NCI-H510A treated with DMSO at 0.1 percent for 48 hours (cell line): ENCODE measurements at regions not wholly inside any gene's neighbourhood (a gene's known extent, or its start where the extent isn't known, plus 50 kb on each side); places are given as distances from the start of the nearest gene placed in this dataset.

Experiments used
- DNase-seq: peaks from one replicate; lab custom pipeline; 2025; lab: John Stamatoyannopoulos, UW

DNA sequence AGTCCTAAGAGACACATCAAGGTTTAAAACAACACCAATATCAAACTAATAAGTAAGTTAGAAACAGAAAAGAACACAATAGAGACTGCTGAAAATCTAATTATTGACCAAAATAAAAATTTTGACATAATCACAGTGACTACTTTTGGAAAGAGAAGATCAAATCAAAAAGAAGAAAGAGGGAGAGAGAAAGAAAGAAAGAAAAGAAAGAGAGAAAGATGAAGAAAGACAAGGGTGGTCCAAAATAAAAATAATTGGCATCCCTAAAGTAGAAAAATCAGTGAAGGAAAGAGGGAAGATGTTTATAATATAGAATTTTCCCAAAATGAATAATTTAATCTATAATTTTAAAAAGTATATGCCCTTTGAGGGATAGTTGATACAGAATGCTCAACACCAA is 118.8 kb upstream of the VIPR2 start:
- no peak for DNase-seq

DNA sequence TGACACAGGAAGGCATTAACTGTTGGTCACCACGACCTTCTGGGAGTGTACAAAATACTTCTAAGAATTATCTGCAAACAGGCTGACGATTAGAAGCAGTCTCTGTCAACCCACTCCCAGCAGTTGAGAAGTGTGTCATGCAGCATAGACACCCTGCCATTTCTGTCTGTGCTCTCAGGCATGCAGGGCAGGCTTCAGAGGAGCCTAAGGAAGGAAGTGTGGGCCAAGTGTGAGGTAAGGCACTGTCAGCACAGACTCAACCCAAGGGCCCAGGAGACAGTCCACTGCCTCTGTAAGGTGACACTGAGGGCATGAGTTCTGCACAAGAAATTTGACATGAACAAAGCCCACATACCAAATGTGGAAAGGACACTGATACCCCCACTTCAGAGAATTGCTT is 109.0 kb upstream of the VIPR2 start:
- no peak for DNase-seq

DNA sequence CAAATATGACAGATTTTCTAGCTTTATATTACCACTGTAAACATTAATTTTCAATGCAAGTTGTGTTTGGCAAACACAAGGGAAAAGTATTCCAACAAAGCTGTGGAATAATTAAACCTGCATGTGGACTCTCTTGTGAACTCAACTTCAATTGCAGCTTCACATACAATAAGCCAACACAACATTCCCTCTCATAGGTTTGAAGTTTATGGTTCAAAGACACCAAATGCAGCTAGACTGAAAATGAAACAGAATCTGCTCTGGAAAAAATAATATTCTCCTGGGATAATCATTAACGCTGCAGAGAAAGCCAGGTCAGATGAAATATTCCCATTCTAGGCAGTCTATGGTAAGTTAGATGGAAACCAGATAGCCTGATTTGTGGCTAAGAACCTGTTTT is 105.8 kb upstream of the VIPR2 start:
- no peak for DNase-seq

DNA sequence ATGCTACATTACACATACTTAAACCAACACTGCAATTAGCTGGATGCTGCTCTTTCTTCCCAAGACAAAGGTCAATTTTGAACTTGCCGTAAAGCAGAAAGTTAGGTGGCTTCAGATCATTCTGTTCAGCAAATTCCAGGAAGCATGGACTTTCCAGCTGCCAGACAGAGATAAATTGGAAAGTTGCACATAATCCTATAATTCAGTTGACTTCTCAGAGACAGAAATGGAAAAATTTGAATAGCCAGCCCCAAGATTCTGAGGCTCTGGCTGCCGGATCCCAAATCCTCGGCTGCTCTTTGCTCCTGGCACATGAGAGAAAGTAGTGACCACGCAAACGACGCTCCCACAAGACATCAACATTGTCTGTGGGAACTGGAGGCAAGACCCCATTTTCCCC is 105.0 kb upstream of the VIPR2 start:
- no peak for DNase-seq

DNA sequence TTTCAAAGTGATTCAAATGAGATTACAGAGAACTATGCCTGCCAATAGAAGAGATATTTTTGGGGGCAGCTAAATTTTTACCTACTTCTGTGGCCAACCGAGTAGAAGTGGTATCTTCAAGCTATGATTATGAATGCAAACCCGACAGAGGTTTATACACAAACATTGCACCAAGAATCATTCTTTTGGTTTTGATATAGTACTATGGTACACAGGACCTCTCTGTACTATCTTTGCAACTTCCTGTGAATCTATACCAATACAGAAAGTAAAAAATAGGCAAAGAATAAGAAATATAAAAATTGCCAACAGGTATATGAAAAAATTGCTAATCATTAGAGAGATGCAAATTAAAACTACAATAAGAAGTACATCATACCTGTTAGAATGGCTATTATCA is 103.2 kb upstream of the VIPR2 start:
- no peak for DNase-seq

DNA sequence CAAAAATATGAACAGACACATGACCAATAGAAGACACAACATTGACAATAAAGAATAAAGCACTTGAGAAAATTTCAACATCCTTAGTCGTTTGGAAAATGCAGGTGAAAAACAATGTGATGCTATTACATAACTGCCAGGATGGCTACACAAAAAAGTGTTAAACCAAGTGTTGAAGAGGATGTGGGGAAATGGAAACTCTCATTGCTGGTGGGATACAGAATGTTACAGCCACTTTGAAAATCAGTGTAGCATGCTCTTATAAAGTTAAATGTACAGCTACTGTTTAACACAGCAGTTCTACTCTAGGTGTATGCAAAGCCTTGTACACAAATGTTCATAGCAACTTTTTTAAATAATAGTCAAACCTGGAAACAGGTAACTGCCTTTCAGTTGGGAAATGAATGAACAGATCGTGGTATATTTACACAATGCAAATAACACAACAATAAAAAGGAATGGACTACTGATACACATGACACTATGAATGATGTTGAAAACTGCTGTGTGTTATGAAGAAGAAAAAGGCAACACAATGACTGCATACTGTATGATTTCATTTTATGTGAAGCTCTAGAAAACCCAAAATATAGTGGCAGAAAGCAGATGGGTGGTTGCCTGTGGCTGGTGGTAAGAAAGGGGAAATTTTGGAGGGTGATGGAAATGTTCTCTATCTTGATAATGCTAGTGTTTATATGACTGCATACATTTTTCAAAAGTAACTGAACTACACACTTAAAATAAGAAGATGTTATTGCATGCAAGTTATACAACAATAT is 102.2 kb upstream of the VIPR2 start:
- no peak for DNase-seq

DNA sequence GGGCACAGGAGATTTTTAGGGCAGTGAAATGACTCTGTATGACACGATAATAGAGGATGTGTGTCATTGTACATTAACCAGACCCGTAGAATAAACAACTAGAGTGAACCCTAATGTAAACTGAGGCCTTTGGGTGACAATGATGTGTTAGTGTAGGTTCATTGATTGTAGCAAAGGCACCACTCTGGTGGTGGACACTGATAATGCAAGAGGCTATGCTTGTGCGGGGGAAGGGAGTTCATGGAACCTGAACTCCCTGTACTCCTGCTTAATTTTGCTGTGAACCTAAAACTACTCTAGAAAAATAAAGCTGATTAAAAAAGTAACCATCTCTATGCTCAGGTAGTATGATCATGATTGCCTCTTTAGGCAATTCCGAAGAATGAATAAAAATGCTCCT is 96.3 kb upstream of the VIPR2 start:
- DNase-seq: no peak

DNA sequence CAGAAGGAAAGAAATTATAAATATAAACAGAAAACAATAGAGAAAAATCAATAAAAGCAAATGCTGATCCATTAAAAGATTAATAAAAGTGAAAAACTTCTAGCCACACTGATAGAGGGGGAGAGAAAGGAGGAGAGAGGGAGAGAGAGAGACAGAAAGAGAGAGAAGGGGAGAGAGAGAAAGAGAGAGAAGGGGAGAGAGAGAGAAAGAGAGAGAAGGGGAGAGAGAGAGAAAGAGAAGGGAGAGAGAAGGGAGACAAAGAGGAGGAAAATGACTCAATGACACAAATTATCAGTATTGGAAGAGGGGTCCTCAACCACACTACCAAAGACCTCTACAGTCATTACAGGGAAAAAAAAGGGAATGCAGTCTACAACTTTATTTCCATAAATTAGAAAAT is 94.4 kb upstream of the VIPR2 start:
- no peak for DNase-seq

DNA sequence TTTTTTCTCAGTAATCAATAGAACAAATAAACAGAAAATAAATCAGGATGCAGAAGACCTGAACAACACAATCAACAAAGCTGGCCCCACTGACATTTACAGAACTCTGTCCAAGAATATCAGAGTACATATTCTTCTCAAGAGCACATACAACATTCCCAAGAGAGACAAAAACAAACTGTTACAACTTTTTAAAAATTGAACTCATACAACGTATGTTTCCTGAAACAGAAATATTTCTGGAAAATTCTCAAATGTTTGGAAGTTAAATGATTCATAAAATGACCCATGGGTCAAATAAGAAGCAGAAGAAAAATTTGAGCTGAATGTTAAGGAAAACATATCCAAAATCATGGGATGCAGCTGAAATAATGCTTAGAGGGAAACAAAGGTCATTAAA is 93.9 kb upstream of the VIPR2 start:
- no peak for DNase-seq

DNA sequence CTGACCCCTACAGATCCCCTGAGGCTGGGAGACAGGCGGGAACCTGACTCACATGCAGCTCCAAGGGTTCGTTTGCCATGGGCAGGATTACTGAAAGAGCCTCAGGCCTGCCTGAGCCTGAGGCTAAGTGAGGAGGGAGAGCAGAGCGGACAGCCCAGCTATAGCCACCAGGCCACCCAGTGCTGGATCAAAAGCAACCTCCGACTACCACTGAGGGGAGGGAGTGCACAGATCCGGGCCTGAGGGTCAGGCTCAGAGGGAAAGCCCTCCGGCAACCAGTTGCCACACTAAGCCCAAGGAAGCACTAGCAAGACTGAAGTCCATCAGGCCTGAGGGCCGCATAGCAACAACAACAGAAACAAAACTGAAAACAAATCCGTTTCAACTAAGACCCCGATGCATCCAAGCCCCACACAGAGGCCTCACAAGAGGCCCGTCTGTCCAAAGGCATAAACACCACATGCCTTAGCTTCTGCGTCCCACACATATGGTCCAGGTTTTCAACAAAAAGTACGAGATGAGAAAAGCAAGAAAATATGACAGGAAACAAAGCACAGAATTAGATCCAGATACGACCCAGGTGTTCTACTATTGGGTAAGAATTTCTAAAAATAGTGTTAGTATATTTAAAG is 92.5 kb upstream of the VIPR2 start:
- DNase-seq: no peak

DNA sequence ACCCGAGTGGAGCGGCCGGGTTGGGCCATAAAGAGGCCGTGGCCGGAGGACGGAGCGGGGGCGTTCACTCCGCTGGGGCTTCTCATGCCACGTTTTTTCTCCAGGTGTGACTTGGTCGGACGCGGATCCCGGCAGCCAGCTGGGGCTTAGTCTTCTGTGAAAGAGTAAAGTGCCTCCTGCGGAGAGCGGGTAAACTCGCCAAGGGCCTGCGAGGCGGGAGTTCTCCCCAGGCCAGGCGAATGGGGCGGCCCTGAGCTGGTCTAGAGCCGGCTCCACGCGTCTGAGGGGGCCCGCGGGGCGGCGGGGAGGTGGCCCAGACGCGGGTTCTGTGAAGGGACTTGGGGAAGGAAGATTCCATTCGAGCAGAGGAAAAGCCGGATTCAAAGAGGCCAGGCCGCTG is 86.3 kb upstream of the VIPR2 start:
- DNase-seq: no peak

DNA sequence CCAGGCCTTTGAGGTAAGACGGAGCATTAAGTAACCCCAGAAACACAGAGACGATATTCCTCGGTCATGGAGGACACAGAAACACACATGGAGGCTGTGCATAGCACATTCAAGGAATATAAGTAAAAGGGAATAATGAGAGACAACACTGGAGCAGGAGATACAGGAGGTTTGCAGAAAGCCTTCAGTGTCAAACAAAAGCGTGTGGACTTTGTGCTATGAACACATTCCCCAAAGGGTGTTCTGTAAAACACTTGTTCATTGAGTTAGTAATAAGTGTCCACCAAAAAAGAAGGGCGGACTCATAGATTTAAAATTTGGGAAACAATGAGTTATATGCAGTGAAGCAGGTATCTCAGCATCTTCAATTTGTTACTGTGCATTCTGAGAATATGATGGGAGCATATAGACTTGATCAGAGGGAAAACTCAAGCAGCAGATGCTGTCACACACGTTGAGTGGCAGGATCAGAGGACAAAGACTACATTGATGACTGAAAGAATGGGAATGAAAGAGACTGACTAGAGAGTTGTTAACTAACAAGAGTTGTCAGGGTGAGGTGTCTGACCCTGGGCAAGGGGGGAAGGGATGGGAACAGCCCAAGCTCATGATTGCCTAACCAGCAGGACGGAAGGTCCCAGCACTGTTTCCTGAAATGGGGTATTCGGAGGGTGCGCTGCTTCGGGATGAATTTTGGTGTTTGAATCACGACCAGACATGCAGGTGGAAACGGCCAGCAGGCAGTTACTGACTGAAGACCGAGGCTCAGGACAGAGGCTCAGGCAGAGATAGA is 85.2 kb upstream of the VIPR2 start:
- DNase-seq: no peak

DNA sequence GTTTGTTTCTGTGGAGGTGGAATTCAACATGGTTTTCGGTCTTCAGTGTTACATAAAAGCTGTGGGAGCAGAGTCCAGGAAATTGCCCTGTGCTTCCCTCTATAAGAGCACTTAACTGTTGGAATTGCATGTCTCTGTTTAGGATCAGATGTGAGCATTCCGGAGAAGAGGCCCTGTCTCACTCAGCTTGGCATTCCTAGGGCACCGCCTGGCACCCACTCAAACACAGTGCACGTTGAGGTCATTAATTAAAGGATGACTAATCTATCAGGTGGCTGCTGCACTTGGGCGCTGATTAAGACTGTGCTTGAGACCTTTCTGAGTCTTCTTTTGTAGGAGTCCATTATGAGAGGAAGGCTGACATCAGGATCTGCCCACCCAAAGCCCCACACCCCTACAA is 82.8 kb upstream of the VIPR2 start:
- DNase-seq: no peak

DNA sequence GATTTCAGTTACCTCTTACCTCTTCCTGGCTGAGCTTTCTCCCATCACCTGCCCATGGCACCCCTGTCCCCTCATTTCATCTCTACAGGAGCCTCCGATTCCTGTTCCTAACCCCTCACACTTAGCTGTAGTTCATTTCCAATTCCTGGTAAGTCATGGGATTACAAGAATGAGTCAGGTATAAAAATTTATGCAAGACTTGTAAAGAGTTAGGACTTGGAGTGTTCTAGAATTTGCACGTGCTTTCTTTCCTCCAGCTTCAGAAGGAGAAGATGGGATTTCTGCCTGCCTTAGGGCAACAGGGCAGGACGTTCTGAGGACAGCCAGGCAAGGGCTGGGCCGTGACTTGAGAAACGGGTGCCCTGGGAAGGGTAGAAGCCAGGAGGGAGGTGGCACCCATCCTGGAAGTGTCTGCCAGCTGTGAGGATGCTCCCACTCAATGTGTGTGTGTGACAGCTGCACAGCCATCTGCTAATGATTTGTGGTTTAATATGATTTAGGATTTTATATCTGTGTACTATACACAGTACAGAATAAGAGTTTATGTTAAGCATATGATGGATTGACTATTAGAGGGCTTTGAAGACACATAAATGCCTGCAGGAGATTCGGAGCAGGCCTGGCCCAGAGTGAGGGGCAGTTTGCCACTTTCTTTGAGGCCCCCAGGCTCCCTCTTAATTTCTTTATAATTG is 81.5 kb upstream of the VIPR2 start:
- DNase-seq: no peak

DNA sequence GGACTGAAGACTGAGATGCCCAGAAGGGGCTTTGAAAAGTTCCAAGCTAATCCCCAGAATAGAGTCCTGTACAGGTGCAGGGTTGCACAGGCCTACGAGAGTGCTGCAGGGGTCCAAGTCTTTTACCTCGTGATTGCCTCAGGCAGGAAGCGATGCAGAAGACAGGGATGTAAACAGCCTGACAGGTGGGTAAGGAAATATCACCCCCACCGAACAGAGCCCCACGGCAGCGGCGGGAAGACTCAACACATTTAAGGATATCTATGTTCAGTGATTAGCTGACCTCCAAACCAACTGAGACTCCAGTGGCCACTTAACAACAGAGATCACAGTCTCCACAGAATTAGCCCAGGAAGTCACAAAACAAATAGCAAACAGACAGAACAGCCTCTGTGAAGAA is 73.9 kb upstream of the VIPR2 start:
- DNase-seq: no peak

DNA sequence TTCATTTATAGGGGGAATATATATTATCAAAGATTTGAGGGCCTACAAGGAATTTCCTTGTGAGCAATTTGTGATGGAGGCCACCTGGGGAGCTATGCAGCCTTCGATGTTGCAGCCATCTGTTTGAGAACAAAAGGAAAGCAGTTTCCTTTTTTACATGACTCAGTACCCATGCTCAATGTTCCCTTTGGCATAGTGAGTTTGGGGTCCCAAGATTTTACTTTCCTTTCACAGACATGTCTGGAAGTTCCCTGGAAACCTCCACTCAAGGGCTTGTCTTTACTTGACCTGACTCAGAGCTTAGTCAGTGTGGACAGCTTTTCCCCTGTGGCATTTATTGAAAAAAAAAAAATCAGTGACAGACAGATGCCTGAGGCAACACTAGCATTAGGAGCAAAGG is 73.5 kb upstream of the VIPR2 start:
- no peak for DNase-seq

DNA sequence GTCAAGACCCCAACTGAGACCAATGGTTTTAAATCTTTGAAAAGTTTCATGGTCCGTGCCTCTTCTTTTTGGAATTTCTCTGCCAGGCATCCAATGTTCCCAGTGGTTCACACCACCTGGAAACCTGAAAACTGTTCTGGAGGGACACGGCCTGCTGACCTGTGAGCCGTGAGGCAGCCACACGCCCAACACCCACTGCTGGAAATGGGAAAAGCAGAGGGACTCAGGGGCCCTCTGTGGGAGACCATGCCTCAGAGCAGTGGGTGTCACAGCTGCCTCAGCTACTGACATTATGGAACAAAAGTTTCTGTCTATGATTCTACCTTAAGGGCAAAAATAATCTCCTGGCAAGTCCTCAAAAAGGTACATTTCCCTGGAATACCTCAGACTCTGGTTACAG is 70.4 kb upstream of the VIPR2 start:
- no peak for DNase-seq

DNA sequence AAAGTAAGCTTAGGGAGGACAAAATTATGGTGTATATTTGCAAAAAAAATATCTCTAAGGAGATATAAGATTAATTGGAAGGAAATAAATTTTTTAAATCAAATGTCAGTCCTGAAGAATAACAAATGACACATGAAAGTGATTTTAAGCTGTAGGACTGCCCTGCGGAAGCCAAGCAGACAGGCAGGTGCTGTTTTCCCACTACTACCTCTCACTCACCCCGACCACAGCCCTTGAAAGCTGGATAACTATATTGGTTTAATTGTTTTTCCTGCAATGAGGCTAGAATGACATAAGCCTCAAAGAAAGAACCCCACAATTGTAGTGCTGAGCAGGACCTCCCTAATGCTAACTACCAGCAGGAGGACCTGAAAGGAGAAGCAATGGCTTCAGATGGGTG is 68.6 kb upstream of the VIPR2 start:
- no peak for DNase-seq

DNA sequence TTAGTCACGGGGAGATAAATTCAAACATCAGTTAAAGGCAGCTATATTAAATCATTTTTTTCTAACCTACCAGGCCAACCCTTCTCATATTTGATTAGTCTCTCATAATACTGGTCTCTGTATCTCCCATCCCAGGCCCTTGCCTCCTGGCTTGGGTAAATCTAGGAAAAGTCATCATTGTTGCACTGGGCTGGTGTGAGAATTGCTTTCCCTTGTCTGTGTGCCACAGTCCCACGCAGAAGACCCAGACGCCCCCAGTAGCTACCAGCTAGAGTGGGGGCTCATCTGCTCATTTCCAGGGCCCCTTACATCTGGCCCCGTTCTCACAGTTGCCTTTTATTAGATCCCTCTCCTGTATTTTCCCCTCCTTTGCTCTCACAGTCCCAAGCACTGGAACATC is 67.6 kb upstream of the VIPR2 start:
- no peak for DNase-seq

DNA sequence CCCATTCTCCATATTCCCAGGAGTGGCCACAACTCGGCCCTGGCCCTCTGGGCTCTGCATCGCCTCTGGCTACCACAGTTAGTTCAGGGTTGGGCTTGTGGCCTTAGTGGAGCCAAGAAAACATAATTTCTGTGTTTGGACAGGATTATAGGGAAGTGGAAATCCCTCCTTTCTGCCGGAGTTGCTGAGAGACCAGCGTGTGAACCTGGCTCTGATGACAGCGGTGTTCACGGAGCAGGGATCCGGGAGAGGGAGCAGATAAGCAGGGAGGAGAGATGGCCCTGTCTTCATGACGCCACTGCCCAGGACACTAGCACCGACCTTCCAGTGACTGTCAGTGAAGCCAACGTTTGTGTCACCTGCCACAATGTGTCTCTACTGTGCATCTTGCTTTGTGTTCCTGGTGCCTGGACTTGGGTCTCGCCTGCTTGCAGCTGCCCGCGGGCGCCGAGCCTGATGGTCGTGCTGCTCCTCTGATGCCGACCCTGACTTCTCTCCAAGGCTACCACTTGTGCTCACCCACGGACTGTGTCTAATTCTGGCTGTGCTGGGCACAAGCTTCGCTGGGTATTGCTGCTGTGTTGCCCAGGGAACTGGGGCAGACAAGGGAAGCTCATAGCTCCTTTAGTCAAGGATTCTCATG is 67.0 kb upstream of the VIPR2 start:
- no peak for DNase-seq

DNA sequence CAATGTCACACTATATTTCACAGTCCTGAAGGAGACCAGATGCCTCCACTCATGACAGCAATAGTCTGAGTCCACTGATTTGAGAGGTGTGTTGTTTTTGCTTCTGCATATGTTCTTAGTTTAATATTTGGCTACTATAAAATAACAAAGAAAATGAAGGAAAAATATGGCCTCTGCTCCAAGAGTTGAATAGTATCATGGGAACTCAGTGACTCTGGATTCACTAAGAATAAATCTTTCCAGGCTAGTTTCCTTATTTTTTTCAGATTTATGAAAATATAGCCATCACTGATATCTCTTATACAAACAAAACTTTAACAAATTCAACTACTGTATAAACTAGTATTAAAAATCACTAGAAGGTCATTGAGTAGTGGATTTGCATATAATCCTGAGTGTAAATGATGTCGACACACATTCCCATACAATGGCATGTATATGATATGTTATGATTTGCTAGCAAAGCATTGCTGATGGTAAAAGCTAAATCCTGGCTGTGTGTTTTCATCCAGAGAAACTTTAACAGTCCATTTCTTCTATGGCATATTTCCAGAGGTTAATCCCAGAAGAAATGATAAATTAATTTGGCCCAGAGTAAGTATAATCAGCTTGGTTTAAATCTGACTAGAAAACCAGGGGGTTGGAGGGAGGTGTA is 66.0 kb upstream of the VIPR2 start:
- no peak for DNase-seq

DNA sequence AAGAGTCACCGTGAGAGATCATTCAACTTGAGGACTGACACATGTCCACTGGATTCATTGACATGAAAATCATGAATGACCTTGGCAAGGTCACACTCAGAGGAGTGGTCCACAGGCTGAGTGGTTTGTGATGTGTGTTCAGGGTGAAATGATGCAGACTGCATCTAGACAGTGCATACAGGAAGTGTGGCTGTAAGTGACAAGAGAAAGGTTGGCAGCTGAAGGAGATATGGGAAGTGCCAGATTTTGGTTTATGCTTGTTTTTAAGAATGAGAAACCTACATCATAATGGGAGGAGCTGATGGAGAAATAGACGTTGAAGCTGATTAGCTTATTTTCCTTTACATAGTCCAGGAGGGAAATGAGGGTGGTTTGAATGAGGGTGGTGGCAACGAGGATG is 64.8 kb upstream of the VIPR2 start:
- DNase-seq: no peak
